Peyer's patch (tissue), 4 donors: ENCODE measurements at regions not wholly inside any gene's neighbourhood (a gene's known extent, or its start where the extent isn't known, plus 50 kb on each side); places are given as distances from the start of the nearest gene placed in this dataset.
A peak's percentile ranks its signal among the peaks of the same experiment; 100 is the strongest.

Source experiments
- DNase-seq, 3 donors: peaks; one replicate each; pipeline ENCODE4 v3.0.0-alpha.2; 2017 to 2019
- H3K27ac ChIP-seq, 4 donors: fragments of 200-600 bp; sonication (generic); one replicate each; pipeline ENCODE4 v1.5.1; 2016 to 2019
- H3K27me3 ChIP-seq, 2 donors: fragments of 200-600 bp; sonication (generic); one replicate each; pipeline ENCODE4 v1.5.1; 2019
- H3K36me3 ChIP-seq, 3 donors: fragments of 200-600 bp; sonication (generic); one replicate each; pipeline ENCODE4 v1.5.1; 2016 to 2019
- H3K4me1 ChIP-seq, 4 donors: fragments of 200-600 bp; sonication (generic); one replicate each; pipeline ENCODE4 v1.5.1; 2016 to 2019
- H3K4me3 ChIP-seq, 4 donors: fragments of 200-600 bp; sonication (generic); 1 replicate in 3 of 4; 2 replicates in 1 of 4; pipeline ENCODE4 v1.5.1; 2016 to 2019; ENCODE audit warnings: mild to moderate bottlenecking in 1 of 4
- H3K9me3 ChIP-seq, 4 donors: fragments of 200-600 bp; sonication (generic); one replicate each; pipeline ENCODE4 v1.5.1; 2016 to 2019; ENCODE audit warnings: mild to moderate bottlenecking in 1 of 4
- POLR2A ChIP-seq, 2 donors: fragments of 450-650 bp; IDR thresholded peaks; one replicate each; pipeline ENCODE4 v1.5.1; 2017; ENCODE audit warnings: antibody characterized with exemption in 2 of 2, mild to moderate bottlenecking in 2 of 2, moderate library complexity in 2 of 2
- TF ChIP-seq, protein P1 (sequence below), 6 experiments: fragments of 450-650 bp in 4 of 6; fragments of 200-600 bp in 2 of 6; sonication (generic) in 1 of 6; IDR thresholded peaks; one replicate each; pipeline ENCODE4 v1.5.1; 2017 to 2019; ENCODE audit warnings: antibody characterized with exemption in 6 of 6, mild to moderate bottlenecking in 3 of 6, moderate library complexity in 1 of 6

DNA sequence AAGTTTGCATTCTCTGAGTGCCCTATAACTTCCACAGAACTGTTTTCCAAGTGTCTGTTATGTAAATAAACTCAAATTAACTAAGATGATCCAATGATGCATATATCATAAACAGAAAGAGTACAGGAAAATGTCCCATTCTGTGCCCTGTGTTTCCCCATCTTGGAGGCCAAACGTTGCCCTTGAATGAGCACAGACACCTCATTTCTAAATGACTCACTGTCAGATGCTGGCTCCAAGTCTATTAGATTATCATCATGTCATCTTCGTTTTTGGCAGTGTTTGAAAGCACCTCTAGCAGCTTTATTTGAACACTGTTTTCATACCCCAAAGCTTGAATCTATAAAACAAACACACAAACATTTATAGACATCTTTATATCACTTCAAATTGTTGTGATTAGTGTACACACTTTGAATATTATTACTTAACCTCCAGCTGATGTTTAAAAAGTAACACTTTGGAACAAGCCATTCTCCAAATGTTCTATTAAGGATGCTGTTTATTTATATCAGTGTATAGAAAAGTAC, 424.2 kb downstream of the NOVA1 start:
- H3K36me3 ChIP-seq, result no peaks in the 10 kb centered on the region
- H3K4me1 ChIP-seq, result no peaks in the 10 kb centered on the region
- H3K27me3 ChIP-seq, result no peaks in the 10 kb centered on the region
- H3K9me3 ChIP-seq, result no peaks in the 10 kb centered on the region
- no peak overlapping the region for H3K4me3 ChIP-seq
- DNase-seq, result no peak
- H3K27ac ChIP-seq, result no peak overlapping the region
- TF ChIP-seq POLR2A (IDR thresholded peaks at IDR 0.05), result no peak
- TF ChIP-seq, protein P1, sequence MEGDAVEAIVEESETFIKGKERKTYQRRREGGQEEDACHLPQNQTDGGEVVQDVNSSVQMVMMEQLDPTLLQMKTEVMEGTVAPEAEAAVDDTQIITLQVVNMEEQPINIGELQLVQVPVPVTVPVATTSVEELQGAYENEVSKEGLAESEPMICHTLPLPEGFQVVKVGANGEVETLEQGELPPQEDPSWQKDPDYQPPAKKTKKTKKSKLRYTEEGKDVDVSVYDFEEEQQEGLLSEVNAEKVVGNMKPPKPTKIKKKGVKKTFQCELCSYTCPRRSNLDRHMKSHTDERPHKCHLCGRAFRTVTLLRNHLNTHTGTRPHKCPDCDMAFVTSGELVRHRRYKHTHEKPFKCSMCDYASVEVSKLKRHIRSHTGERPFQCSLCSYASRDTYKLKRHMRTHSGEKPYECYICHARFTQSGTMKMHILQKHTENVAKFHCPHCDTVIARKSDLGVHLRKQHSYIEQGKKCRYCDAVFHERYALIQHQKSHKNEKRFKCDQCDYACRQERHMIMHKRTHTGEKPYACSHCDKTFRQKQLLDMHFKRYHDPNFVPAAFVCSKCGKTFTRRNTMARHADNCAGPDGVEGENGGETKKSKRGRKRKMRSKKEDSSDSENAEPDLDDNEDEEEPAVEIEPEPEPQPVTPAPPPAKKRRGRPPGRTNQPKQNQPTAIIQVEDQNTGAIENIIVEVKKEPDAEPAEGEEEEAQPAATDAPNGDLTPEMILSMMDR (IDR thresholded peaks at IDR 0.05), result no peak

GRCh38 chr14:26172396-26172795, 425.4 kb downstream of the NOVA1 start:
- no peak overlapping the region for H3K4me3 ChIP-seq
- no peak overlapping the region for H3K27ac ChIP-seq
- H3K9me3 ChIP-seq, result no peaks in the 10 kb centered on the region
- no peaks in the 10 kb centered on the region for H3K27me3 ChIP-seq
- no peaks in the 10 kb centered on the region for H3K4me1 ChIP-seq
- TF ChIP-seq, protein P1 (IDR thresholded peaks at IDR 0.05), result no peak
- no peak for TF ChIP-seq POLR2A (IDR thresholded peaks at IDR 0.05)
- DNase-seq, result no peak
- no peaks in the 10 kb centered on the region for H3K36me3 ChIP-seq

DNA sequence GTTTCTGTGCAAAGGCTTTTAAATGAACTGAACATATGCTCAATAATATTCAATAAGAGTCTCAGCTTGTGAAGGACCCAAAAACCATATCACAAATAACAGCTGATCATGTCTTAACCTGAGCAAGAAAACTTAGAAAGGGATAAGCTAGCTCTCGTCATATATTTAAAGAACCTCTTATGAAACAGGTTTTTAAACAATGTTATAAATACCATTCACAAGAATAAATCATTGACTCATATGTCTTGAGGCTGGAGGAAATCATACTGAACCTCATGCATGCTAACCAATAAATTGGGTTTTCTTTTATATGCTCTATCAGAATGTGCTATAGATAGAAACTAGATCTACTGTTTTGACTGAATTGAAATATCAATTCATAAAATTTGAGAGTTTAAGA, 426.9 kb downstream of the NOVA1 start:
- no peak overlapping the region for H3K27ac ChIP-seq
- H3K27me3 ChIP-seq, result no peaks in the 10 kb centered on the region
- H3K4me3 ChIP-seq, result no peak overlapping the region
- no peaks in the 10 kb centered on the region for H3K4me1 ChIP-seq
- DNase-seq, result no peak
- TF ChIP-seq, protein P1 (IDR thresholded peaks at IDR 0.05), result no peak
- no peak for TF ChIP-seq POLR2A (IDR thresholded peaks at IDR 0.05)
- no peaks in the 10 kb centered on the region for H3K9me3 ChIP-seq
- no peaks in the 10 kb centered on the region for H3K36me3 ChIP-seq

- TF ChIP-seq POLR2A (IDR thresholded peaks at IDR 0.05), result no peak
- TF ChIP-seq, protein P1 (IDR thresholded peaks at IDR 0.05), result peak in 4 of 6 experiments; percentile 11 to 43 (median 36)
- Histone ChIP-seq H3K4me3 (no peak overlapping the region), H3K27me3 (no peaks in the 10 kb centered on the region), H3K9me3 (no peaks in the 10 kb centered on the region), H3K36me3 (no peaks in the 10 kb centered on the region), H3K4me1 (no peaks in the 10 kb centered on the region), H3K27ac (no peak overlapping the region)
- DNase-seq, result no peak
Measured at GRCh38 chr14:26163761-26164160, 434.1 kb downstream of the NOVA1 start.

DNA sequence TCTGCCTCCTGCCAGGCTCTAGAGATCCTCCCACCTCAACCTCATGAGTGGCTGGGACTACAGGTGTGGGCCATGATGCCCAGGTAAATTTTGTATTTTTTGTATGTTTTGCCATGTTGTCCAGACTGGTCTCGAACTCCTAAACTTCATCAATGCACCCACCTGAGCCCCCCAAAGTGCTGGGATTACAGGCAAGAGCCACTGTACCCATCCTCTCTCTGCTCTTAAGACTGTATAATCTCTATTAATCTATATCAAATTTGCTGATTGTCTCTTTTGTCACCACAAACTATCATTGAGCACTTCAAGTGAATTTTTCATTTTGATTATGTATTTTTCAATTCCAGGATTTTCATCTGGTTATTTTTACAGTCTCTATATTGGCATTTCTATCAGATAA, 440.3 kb downstream of the NOVA1 start:
- TF ChIP-seq POLR2A (IDR thresholded peaks at IDR 0.05), result no peak
- TF ChIP-seq, protein P1 (IDR thresholded peaks at IDR 0.05), result no peak
- no peaks in the 10 kb centered on the region for H3K4me1 ChIP-seq
- no peak for DNase-seq
- no peak overlapping the region for H3K27ac ChIP-seq
- H3K4me3 ChIP-seq, result no peak overlapping the region
- no peaks in the 10 kb centered on the region for H3K27me3 ChIP-seq
- H3K9me3 ChIP-seq, result peaks cover 0 to 8% (median 2%) of the 10 kb centered on the region in 4 donors
- H3K36me3 ChIP-seq, result no peaks in the 10 kb centered on the region

DNA sequence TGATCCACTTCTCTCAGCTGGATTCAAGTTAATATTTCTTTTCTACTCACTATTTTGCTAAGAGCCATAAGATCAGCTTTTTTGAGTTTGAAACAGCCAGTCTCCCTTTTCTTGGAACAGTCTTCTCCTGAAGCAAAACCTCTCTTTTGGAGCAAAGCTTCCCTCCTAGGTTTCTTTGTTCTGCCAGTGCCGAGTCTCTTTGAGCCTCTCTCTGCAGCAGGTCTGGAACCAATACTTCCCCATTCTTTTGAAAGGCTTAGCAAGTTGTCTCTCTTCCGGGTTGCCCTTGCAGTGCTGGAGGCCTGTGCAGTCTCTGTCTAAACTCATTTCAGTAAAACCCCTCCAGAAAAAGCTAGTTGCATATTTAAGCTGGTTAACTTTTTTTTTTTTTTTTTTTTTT, 454.8 kb downstream of the NOVA1 start:
- no peaks in the 10 kb centered on the region for H3K9me3 ChIP-seq
- H3K36me3 ChIP-seq, result no peaks in the 10 kb centered on the region
- no peak for DNase-seq
- no peaks in the 10 kb centered on the region for H3K27me3 ChIP-seq
- no peaks in the 10 kb centered on the region for H3K4me1 ChIP-seq
- no peak overlapping the region for H3K27ac ChIP-seq
- H3K4me3 ChIP-seq, result no peak overlapping the region
- TF ChIP-seq, protein P1 (IDR thresholded peaks at IDR 0.05), result no peak
- no peak for TF ChIP-seq POLR2A (IDR thresholded peaks at IDR 0.05)
